ENCODE measurements at regions not wholly inside any gene's neighbourhood (a gene's known extent, or its start where the extent isn't known, plus 50 kb on each side); places are given as distances from the start of the nearest gene placed in this dataset.

GRCh38 chr14:97077687-97078086, 280.5 kb downstream of the VRK1 start (continued):
- no peak for TF ChIP-seq CTCF (tag by site-specific recombination; IDR thresholded peaks at IDR 0.05)
- TF ChIP-seq SETDB1 (IDR thresholded peaks at IDR 0.05; ENCODE audit: insufficient read length, low read length): no peak
- no peak for TF ChIP-seq ZNF274 (IDR thresholded peaks at IDR 0.05; ENCODE audit: low read length)
- no peak for TF ChIP-seq ZNF274 (tag by site-specific recombination; IDR thresholded peaks at IDR 0.05; ENCODE audit: borderline replicate concordance)

- ChIA-PET POLR2A (no interaction called here), CTCF (no interaction called here)
- TF ChIP-seq GLI2 (tag by site-specific recombination; IDR thresholded peaks at IDR 0.05; ENCODE audit: borderline replicate concordance, low read depth) (no peak), ZNF311 (tag by site-specific recombination; IDR thresholded peaks at IDR 0.05; ENCODE audit: borderline replicate concordance) (no peak), ZNF324 (tag by site-specific recombination; IDR thresholded peaks at IDR 0.05) (no peak), ZNF658 (tag by site-specific recombination; IDR thresholded peaks at IDR 0.05) (no peak), ZSCAN5A (tag by site-specific recombination; IDR thresholded peaks at IDR 0.05) (no peak)
- H3K9me3 ChIP-seq (ENCODE audit: control insufficient read depth, insufficient read depth, low read depth, low read length): no peaks in the 10 kb centered on the region
- no peak overlapping the region for H3K4me3 ChIP-seq (ENCODE audit: low read depth, low read length)
- peaks cover 3% of the 10 kb centered on the region; the same call in 1 of the 2 replicates for H3K4me1 ChIP-seq (ENCODE audit: control insufficient read depth, insufficient read depth, low read length)
- H3K36me3 ChIP-seq (ENCODE audit: control insufficient read depth in 2 of 2, insufficient read depth in 1 of 2, low read length in 2 of 2): no peaks in the 10 kb centered on the region
- no peak overlapping the region for H3K27ac ChIP-seq (ENCODE audit: extremely low read depth, low read depth, low read length)
Observed at GRCh38 chr14:97080991-97081390, 283.8 kb downstream of the VRK1 start.

GRCh38 chr14:97095269-97095668, 298.1 kb downstream of the VRK1 start:
- Histone ChIP-seq H3K4me1 (ENCODE audit: control insufficient read depth, insufficient read depth, low read length) (no peaks in the 10 kb centered on the region), H3K4me3 (ENCODE audit: low read depth, low read length) (no peak overlapping the region), H3K27ac (ENCODE audit: extremely low read depth, low read depth, low read length) (no peak overlapping the region), H3K9me3 (ENCODE audit: control insufficient read depth, insufficient read depth, low read depth, low read length) (no peaks in the 10 kb centered on the region), H3K36me3 (ENCODE audit: control insufficient read depth in 2 of 2, insufficient read depth in 1 of 2, low read length in 2 of 2) (no peaks in the 10 kb centered on the region)
- ChIA-PET CTCF (no interaction called here), POLR2A (no interaction called here)
- TF ChIP-seq ZNF654 (tag by site-specific recombination; IDR thresholded peaks at IDR 0.05; ENCODE audit: low read depth) (no peak), ZBTB21 (tag by site-specific recombination; IDR thresholded peaks at IDR 0.05) (no peak), ZSCAN16 (tag by site-specific recombination; IDR thresholded peaks at IDR 0.05) (no peak), ZBTB17 (tag by site-specific recombination; IDR thresholded peaks at IDR 0.05) (no peak), REPIN1 (tag by site-specific recombination; IDR thresholded peaks at IDR 0.05; ENCODE audit: low read depth) (no peak), SALL2 (tag by site-specific recombination; IDR thresholded peaks at IDR 0.05; ENCODE audit: borderline replicate concordance) (no peak), ZNF585B (tag by site-specific recombination; IDR thresholded peaks at IDR 0.05) (no peak), ZNF658 (tag by site-specific recombination; IDR thresholded peaks at IDR 0.05) (no peak), ZNF639 (tag by site-specific recombination; IDR thresholded peaks at IDR 0.05) (no peak), ZNF704 (tag by site-specific recombination; IDR thresholded peaks at IDR 0.05) (no peak), ZNF629 (tag by site-specific recombination; IDR thresholded peaks at IDR 0.05) (no peak), ZIC2 (tag by site-specific recombination; IDR thresholded peaks at IDR 0.05) (no peak), ZNF155 (tag by site-specific recombination; IDR thresholded peaks at IDR 0.05) (no peak), ZNF645 (tag by site-specific recombination; IDR thresholded peaks at IDR 0.05) (no peak), SETDB1 (IDR thresholded peaks at IDR 0.05; ENCODE audit: insufficient read length, low read length) (no peak)
